ENCODE measurements at regions not wholly inside any gene's neighbourhood (a gene's known extent, or its start where the extent isn't known, plus 50 kb on each side); places are given as distances from the start of the nearest gene placed in this dataset.

GRCh38 chr17:63070031-63070430 is 104.0 kb downstream of the TANC2 start:
- TF ChIP-seq EZH2 (IDR thresholded peaks at IDR 0.05; ENCODE audit: low read depth, unreplicated experiment) (no peak), CTCF (conservative IDR thresholded peaks at IDR 0.05; ENCODE audit: low read depth in 2 of 2) (no peak), POLR2AphosphoS5 (IDR thresholded peaks at IDR 0.05; ENCODE audit: low read depth) (no peak), REST (IDR thresholded peaks at IDR 0.05; ENCODE audit: unreplicated experiment) (no peak), ZNF331 (CRISPR knock-in tag; IDR thresholded peaks at IDR 0.05; ENCODE audit: low read depth) (no peak), NANOG (IDR thresholded peaks at IDR 0.05; ENCODE audit: borderline replicate concordance) (no peak), CREB1 (CRISPR knock-in tag; IDR thresholded peaks at IDR 0.05; ENCODE audit: low read depth) (no peak), EZH2phosphoT487 (IDR thresholded peaks at IDR 0.05; ENCODE audit: unreplicated experiment) (no peak), STAT1 (IDR thresholded peaks at IDR 0.05; ENCODE audit: unreplicated experiment) (no peak)
